Upper lobe of left lung (tissue), 4 donors: ENCODE measurements at regions not wholly inside any gene's neighbourhood (a gene's known extent, or its start where the extent isn't known, plus 50 kb on each side); places are given as distances from the start of the nearest gene placed in this dataset.

Experiments used
- CTCF ChIP-seq, 6 experiments: fragments of 450-650 bp in 4 of 6; fragments of 200-600 bp in 2 of 6; sonication (generic) in 2 of 6; IDR thresholded peaks; one replicate each; pipeline ENCODE4 v1.5.1; 2016 to 2019; ENCODE audit warnings: antibody characterized with exemption in 6 of 6
- POLR2AphosphoS5 ChIP-seq, 2 donors: sonication (generic); formaldehyde crosslinking; IDR thresholded peaks; one replicate each; pipeline ENCODE4 v1.5.1; 2017; ENCODE audit warnings: antibody characterized with exemption in 2 of 2

DNA sequence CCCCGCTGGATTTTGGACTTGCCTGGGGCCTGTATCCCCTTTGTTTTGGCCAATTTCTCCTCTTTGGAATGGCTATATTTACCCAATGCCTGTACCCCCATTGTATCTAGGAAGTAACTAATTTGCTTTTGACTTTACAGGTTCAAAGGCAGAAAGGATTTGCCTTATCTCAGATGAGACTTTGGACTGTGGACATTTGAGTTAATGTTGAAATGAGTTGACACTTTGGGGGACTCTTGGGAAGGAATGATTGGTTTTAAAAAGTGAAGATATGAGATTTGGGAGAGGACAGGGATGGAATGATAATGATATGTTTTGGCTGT is 1220.3 kb upstream of the CITED2 start:
- no peak for TF ChIP-seq CTCF (IDR thresholded peaks at IDR 0.05)
- TF ChIP-seq POLR2AphosphoS5 (IDR thresholded peaks at IDR 0.05), result no peak
